Fibroblast of skin of right biceps (primary cell): ENCODE measurements at regions not wholly inside any gene's neighbourhood (a gene's known extent, or its start where the extent isn't known, plus 50 kb on each side); places are given as distances from the start of the nearest gene placed in this dataset.

Source experiments
- DNase-seq: peaks from one replicate; pipeline ENCODE4 v3.0.0-alpha.2; 2013

- no peak for DNase-seq
Measured at GRCh38 chr13:34046457-34046856, 228.5 kb downstream of the RFC3 start.

GRCh38 chr13:34048652-34049051 lies 230.7 kb downstream of the RFC3 start:
- no peak for DNase-seq

- DNase-seq: no peak
Measured at GRCh38 chr13:34056733-34057258, 238.8 kb downstream of the RFC3 start.

GRCh38 chr13:34064456-34065205 lies 246.7 kb downstream of the RFC3 start:
- DNase-seq: no peak

GRCh38 chr13:34065928-34066327 lies 248.0 kb downstream of the RFC3 start:
- DNase-seq: no peak

GRCh38 chr13:34066344-34066743 lies 248.4 kb downstream of the RFC3 start:
- no peak for DNase-seq

GRCh38 chr13:34070006-34070405 lies 252.1 kb downstream of the RFC3 start:
- DNase-seq: peak; percentile 54

- DNase-seq: no peak
Measured at GRCh38 chr13:34070544-34071303, 252.8 kb downstream of the RFC3 start.

- peak; percentile 54 for DNase-seq
Measured at GRCh38 chr13:34076319-34076718, 258.4 kb downstream of the RFC3 start.

GRCh38 chr13:34076943-34077703 lies 259.2 kb downstream of the RFC3 start:
- peak; percentile 65 for DNase-seq

- DNase-seq: no peak
Measured at GRCh38 chr13:34078334-34078999, 260.5 kb downstream of the RFC3 start.

- DNase-seq: no peak
Measured at GRCh38 chr13:34085204-34085603, 267.3 kb downstream of the RFC3 start.

- DNase-seq: no peak
Measured at GRCh38 chr13:34086281-34086680, 268.3 kb downstream of the RFC3 start.

GRCh38 chr13:34087791-34088190 lies 269.8 kb downstream of the RFC3 start:
- no peak for DNase-seq

GRCh38 chr13:34103854-34104253 lies 285.9 kb downstream of the RFC3 start:
- DNase-seq: no peak

- no peak for DNase-seq
Measured at GRCh38 chr13:34104853-34105252, 286.9 kb downstream of the RFC3 start.

GRCh38 chr13:34107806-34108205 lies 289.9 kb downstream of the RFC3 start:
- DNase-seq: peak; percentile 57

GRCh38 chr13:34108410-34108809 lies 290.5 kb downstream of the RFC3 start:
- DNase-seq: peak; percentile 4

- no peak for DNase-seq
Measured at GRCh38 chr13:34114581-34114980, 296.6 kb downstream of the RFC3 start.

GRCh38 chr13:34116651-34117050 lies 298.7 kb downstream of the RFC3 start:
- no peak for DNase-seq

- DNase-seq: no peak
Measured at GRCh38 chr13:34124666-34125306, 306.8 kb downstream of the RFC3 start.

- no peak for DNase-seq
Measured at GRCh38 chr13:34127523-34127922, 309.6 kb downstream of the RFC3 start.
